ENCODE measurements at regions not wholly inside any gene's neighbourhood (a gene's known extent, or its start where the extent isn't known, plus 50 kb on each side); places are given as distances from the start of the nearest gene placed in this dataset.
"Not testable (repeated sequence)": the region's sequence is repeated elsewhere in the genome, so short reads cannot be mapped to it uniquely, and the experiment has no call there.

GRCh38 chr1:120304341-120304740, 110.5 kb upstream of the NBPF8 start:
- TF ChIP-seq ISL1 (CRISPR knock-in tag; IDR thresholded peaks at IDR 0.05), result not testable (repeated sequence)
- TF ChIP-seq, protein P1, sequence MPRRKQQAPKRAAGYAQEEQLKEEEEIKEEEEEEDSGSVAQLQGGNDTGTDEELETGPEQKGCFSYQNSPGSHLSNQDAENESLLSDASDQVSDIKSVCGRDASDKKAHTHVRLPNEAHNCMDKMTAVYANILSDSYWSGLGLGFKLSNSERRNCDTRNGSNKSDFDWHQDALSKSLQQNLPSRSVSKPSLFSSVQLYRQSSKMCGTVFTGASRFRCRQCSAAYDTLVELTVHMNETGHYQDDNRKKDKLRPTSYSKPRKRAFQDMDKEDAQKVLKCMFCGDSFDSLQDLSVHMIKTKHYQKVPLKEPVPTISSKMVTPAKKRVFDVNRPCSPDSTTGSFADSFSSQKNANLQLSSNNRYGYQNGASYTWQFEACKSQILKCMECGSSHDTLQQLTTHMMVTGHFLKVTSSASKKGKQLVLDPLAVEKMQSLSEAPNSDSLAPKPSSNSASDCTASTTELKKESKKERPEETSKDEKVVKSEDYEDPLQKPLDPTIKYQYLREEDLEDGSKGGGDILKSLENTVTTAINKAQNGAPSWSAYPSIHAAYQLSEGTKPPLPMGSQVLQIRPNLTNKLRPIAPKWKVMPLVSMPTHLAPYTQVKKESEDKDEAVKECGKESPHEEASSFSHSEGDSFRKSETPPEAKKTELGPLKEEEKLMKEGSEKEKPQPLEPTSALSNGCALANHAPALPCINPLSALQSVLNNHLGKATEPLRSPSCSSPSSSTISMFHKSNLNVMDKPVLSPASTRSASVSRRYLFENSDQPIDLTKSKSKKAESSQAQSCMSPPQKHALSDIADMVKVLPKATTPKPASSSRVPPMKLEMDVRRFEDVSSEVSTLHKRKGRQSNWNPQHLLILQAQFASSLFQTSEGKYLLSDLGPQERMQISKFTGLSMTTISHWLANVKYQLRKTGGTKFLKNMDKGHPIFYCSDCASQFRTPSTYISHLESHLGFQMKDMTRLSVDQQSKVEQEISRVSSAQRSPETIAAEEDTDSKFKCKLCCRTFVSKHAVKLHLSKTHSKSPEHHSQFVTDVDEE (CRISPR knock-in tag; IDR thresholded peaks at IDR 0.05), result not testable (repeated sequence)

Measured in SK-N-SH treated with all-trans-retinoic acid at 6 μM for 48 hours (cell line).